ENCODE measurements at regions not wholly inside any gene's neighbourhood (a gene's known extent, or its start where the extent isn't known, plus 50 kb on each side); places are given as distances from the start of the nearest gene placed in this dataset.
"Not testable (repeated sequence)": the region's sequence is repeated elsewhere in the genome, so short reads cannot be mapped to it uniquely, and the experiment has no call there.

- in situ Hi-C loops (cut with MboI; ENCODE audit: low pct_unique_long_range_greater_than_20kb, low sequenced_read_pairs), result not testable (repeated sequence)
These were observed 261.5 kb downstream of the FOXG1 start for GRCh38 chr14:29027941-29028705.

GRCh38 chr14:29028973-29029582, 262.5 kb downstream of the FOXG1 start:
- in situ Hi-C loops (cut with MboI; ENCODE audit: low pct_unique_long_range_greater_than_20kb, low sequenced_read_pairs), result no loop called here
- DNase-seq, result no peak

More at GRCh38 chr14:29027941-29028705, 261.5 kb downstream of the FOXG1 start:
- not testable (repeated sequence) for DNase-seq

DNA sequence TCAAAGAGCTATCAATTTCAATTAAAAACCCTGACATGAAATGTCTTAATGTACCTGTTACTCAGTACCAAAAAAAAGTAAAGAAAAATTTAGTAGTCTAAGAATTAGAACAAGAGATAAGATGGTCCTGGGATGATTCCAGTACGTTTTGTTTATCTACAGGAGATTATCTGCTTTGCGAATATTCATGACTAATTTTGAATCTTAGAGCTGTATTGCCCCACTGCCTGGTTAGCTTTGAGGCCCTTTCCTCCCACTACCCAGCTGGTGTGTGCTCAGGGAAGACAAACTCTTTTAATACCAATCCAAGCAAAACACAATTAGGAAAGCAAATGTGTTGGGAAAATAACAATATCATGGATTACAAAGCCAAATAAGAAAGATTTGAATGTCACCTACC, 263.5 kb downstream of the FOXG1 start:
- in situ Hi-C loops (cut with MboI; ENCODE audit: low pct_unique_long_range_greater_than_20kb, low sequenced_read_pairs), result no loop called here
- DNase-seq, result no peak

DNA sequence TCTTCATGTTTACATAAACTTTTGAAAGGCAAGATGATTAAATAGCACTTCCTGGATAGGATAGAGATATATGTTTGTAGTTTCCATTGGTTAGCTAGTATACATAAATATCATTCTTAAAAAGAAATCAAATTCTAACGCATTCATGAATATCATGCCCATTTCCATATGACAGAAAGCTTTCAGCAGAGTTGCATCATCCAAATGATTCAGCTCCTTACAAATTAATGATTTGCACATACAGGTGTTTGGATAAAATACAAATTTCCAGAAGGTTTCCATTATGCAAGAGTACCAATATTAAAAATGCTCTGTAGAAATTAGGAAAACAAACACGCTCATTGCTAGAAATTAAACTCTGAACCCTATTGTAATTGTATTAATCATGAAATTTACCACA, 264.4 kb downstream of the FOXG1 start:
- DNase-seq, result no peak
- in situ Hi-C loops (cut with MboI; ENCODE audit: low pct_unique_long_range_greater_than_20kb, low sequenced_read_pairs), result no loop called here

- in situ Hi-C loops (cut with MboI; ENCODE audit: low pct_unique_long_range_greater_than_20kb, low sequenced_read_pairs), result no loop called here
- no peak for DNase-seq
These were observed 268.5 kb downstream of the FOXG1 start for GRCh38 chr14:29035134-29035533.

DNA sequence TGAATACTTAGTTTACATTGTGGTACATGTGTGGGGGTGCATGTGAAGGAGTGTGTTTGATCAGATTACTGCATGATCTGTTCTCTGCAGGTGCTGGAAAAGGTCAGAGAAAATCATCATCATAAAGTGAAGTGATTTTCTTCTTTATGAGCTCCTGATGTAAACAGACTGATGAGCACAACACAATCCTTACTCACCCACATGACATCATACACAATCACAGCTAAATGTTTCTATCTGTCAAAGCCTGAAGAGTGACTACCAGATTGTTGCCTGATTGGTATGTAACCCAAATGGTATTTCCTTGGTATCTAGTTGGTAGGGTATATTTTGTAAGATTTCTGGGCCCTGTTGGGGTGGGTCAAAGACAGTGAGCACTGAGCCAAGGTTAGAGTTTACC, 270.8 kb downstream of the FOXG1 start:
- no peak for DNase-seq
- in situ Hi-C loops (cut with MboI; ENCODE audit: low pct_unique_long_range_greater_than_20kb, low sequenced_read_pairs), result no loop called here

DNA sequence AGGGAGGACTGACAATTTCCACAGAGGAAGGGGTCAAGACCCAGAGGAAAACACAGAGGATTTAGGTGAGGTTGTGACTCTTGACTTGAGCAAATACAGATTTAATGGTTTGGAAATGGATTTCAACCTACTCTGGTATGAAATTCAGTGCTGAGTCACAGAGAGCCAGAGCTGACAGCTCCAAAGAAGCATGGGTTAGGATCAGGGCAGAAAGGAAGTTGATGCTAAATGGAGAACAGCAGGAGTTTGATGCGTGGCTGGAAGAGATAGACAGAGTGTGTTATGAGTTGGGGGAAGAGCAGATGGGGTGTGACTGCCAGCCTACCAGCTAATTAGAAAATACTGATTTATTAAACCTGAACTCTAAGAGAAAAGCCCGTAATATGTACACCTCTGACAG, 272.6 kb downstream of the FOXG1 start:
- no peak for DNase-seq
- in situ Hi-C loops (cut with MboI; ENCODE audit: low pct_unique_long_range_greater_than_20kb, low sequenced_read_pairs), result no loop called here

GRCh38 chr14:29042551-29042950, 276.0 kb downstream of the FOXG1 start:
- in situ Hi-C loops (cut with MboI; ENCODE audit: low pct_unique_long_range_greater_than_20kb, low sequenced_read_pairs), result no loop called here

DNA sequence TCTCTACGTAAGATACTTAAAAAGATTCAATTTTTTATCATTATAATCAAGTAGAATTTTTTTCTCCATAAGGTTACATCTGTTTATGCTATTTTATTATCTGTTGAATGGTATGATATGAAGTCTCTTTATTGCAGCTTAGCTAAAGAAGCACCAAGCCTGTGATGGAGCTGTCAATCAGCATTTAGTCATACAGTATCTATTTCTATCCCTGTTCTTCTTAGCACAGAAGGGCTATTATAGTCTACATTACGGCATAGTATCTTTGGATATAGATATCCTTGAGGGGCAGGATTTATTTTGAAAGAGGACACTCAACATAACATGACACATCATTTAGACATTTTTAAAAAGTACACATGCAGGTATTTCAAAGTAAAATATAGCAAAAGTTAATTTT, 277.1 kb downstream of the FOXG1 start:
- DNase-seq, result no peak
- in situ Hi-C loops (cut with MboI; ENCODE audit: low pct_unique_long_range_greater_than_20kb, low sequenced_read_pairs), result no loop called here

More at GRCh38 chr14:29042551-29042950, 276.0 kb downstream of the FOXG1 start:
- DNase-seq, result no peak

DNA sequence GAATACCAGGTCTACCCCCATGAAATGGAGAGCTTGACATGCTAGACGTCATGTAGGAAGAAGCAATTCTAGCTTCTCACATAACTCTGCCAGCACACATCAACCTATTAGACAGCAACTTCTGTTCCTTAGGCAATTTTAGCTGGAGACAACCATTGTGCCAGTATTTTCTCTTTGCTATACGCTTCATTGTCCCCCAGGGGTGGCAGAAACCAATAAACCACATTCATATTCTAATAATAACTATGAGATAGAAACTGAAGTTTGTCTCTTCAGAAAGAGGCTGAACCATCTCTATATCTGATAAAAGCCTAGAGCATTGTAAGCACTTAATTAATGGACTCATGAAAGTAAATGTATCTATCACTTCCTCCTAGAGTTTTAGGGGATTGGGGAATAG, 278.6 kb downstream of the FOXG1 start:
- in situ Hi-C loops (cut with MboI; ENCODE audit: low pct_unique_long_range_greater_than_20kb, low sequenced_read_pairs), result no loop called here

DNA sequence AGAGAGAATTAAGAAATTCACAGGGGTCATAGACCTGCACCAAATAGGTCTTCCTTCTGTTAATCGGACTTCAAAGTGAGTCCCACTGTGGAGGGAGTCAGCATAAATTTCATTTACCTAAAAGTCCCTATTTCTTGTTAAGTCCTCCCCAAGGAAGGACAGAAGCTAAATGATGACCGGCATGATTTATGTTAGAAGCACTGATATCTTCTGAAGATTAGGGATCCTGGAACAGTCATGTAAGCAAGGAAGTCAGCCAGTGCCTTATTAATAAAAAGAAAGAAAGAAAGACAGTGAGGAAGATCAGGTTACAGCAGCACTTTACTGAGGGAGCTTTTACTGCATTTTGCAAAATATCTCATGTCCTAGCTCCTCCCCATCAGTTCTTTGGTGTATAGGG, 287.5 kb downstream of the FOXG1 start:
- DNase-seq, result no peak
- in situ Hi-C loops (cut with MboI; ENCODE audit: low pct_unique_long_range_greater_than_20kb, low sequenced_read_pairs), result no loop called here

More for the DNA sequence above, 278.6 kb downstream of the FOXG1 start:
- DNase-seq, result no peak

DNA sequence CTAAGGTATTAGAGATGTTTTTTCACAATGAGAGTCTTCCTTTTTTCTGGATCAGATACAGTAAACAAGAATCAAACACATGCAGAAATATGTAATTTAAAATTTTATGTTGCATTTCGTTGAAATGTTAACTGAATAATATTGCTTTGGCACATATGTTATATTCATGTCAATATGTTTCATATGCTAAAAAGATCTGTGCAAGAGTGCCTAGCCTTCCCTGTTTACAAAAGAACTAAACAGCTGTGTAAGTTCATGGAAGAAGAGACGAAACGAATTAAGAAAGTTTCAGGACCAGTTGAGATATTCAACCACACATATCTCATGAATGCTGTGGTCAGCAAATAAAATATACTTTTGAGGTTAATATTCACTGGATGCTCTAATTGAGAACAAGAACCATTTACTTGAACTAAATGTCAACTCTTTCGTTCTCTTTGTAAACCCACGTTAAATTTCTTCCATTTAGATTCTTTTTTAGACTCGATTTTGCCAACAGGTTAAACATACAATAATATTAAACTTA, 289.5 kb downstream of the FOXG1 start:
- in situ Hi-C loops (cut with MboI; ENCODE audit: low pct_unique_long_range_greater_than_20kb, low sequenced_read_pairs), result no loop called here

GRCh38 chr14:29061702-29062101, 295.1 kb downstream of the FOXG1 start:
- DNase-seq, result no peak
- in situ Hi-C loops (cut with MboI; ENCODE audit: low pct_unique_long_range_greater_than_20kb, low sequenced_read_pairs), result no loop called here

More for the DNA sequence above, 289.5 kb downstream of the FOXG1 start:
- no peak for DNase-seq

GRCh38 chr14:29062466-29062865, 295.9 kb downstream of the FOXG1 start:
- in situ Hi-C loops (cut with MboI; ENCODE audit: low pct_unique_long_range_greater_than_20kb, low sequenced_read_pairs), result no loop called here
- no peak for DNase-seq

DNA sequence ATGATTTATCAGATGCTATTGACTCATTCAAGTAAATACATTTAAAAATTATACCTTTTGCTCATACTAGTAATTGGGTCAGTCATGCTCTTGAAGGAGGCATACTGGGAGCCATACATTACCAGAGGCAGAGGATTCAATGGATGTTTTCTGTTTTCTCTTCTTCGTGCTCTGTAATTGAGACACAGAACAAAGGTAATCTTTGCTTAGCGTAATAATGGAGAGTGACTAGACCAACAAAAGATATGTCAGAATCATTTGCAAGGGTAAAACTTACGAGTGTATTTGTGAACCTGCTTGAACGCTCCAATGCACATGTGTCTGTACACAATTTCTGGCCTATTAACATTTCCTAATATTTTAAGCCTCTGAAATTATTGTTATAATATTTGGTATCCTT, 296.4 kb downstream of the FOXG1 start:
- in situ Hi-C loops (cut with MboI; ENCODE audit: low pct_unique_long_range_greater_than_20kb, low sequenced_read_pairs), result no loop called here
- no peak for DNase-seq

DNA sequence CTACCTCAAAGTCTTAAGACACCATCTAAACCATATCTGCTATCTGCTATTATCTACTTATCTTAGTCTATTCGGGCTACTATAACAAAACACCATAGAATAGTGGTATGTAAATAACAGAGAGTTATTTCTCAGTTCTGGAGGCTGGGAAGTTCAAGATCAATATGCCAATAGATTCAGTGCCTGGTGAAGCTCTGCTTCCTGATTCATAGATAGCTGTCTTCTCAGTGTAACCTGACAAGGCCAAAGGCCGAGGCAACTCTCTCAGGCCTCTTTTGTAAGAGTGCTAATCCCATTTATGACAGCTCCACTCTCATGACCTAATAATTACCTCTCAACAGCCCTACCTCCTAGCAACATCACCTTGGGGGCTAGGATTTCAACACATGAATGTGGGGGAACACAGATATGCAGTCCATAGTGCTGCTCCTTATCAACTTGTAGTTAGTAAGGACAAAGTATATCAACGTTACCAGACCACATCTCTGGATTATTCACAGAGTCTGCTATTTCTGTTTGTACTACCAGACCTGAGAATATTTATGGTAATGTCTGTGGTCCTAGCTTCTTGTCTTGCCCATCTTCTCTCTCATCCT, 297.8 kb downstream of the FOXG1 start:
- in situ Hi-C loops (cut with MboI; ENCODE audit: low pct_unique_long_range_greater_than_20kb, low sequenced_read_pairs), result no loop called here
- no peak for DNase-seq

- no peak for DNase-seq
These were observed 302.6 kb downstream of the FOXG1 start for GRCh38 chr14:29069228-29069627.

DNA sequence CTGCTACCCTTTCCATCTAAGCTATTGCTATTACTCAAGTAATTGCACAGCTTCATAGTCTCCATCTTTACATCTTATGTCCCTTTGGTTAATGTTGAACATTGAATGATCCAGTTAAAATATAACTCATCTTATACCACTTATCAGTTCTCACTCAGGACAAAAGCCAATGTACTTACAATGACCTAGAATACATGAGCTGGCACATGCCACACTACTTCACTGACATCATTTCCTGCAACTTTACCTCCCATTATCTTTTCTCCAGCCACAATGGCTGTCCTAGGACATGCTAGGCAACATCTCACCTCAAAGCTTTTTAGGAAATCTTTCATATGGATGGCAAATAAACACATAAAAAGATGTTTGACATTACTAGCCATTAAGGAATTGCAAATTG, 309.2 kb downstream of the FOXG1 start:
- in situ Hi-C loops (cut with MboI; ENCODE audit: low pct_unique_long_range_greater_than_20kb, low sequenced_read_pairs), result no loop called here
- no peak for DNase-seq

More at GRCh38 chr14:29069228-29069627, 302.6 kb downstream of the FOXG1 start:
- in situ Hi-C loops (cut with MboI; ENCODE audit: low pct_unique_long_range_greater_than_20kb, low sequenced_read_pairs), result no loop called here

DNA sequence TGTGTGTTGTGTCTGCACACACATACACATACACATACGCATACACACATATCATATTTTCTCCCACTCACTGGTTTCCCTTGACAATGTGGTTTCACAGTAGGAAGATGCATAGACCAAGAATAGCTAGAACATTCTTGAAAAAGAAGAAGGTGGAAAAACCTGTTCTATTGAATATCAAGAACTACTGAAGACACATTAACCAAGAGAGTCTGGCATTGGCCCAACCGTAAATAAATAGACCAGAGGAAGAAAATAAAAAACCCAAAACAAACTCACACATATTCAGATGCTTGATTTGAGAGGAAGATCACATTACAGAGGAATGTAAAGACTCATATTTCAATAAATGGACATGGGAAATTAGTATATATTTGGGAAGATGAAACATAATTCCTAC, 311.3 kb downstream of the FOXG1 start:
- in situ Hi-C loops (cut with MboI; ENCODE audit: low pct_unique_long_range_greater_than_20kb, low sequenced_read_pairs), result no loop called here
- no peak for DNase-seq

- no peak for DNase-seq
These were observed 312.4 kb downstream of the FOXG1 start for GRCh38 chr14:29078810-29079522.

More at GRCh38 chr14:29078810-29079522, 312.4 kb downstream of the FOXG1 start:
- in situ Hi-C loops (cut with MboI; ENCODE audit: low pct_unique_long_range_greater_than_20kb, low sequenced_read_pairs), result no loop called here
